IMR-90 (cell line): ENCODE measurements at regions not wholly inside any gene's neighbourhood (a gene's known extent, or its start where the extent isn't known, plus 50 kb on each side); places are given as distances from the start of the nearest gene placed in this dataset.

Experiments used
- ATAC-seq: fragments of 200-7000 bp; cut with Tn5 transposase; 2 replicates; pipeline ENCODE4 v1.9.1; 2020; ENCODE audit warnings: low read depth, mild to moderate bottlenecking, moderate library complexity
- BruUV-seq: library from RNA; stranded (reverse); fragments of 400-500 nt; replicated peaks from 2 replicates; lab custom pipeline; 2021; lab: Mats Ljungman, UMichigan
- CTCF ChIA-PET: fragments of 300-600 bp; formaldehyde crosslinking; extraction: SDS; loops from one replicate; lab custom pipeline; 2021; ENCODE audit warnings: antibody characterized with exemption; lab: Yijun Ruan, JAX
- POLR2A ChIA-PET: fragments of 300-600 bp; sonication (Branson Sonifier 250); formaldehyde crosslinking; loops from one replicate; lab custom pipeline; 2022; ENCODE audit warnings: antibody characterized with exemption; ENCODE audit not compliant: unreplicated experiment; lab: Charles Lee
- DNase-seq: peaks from one replicate; pipeline ENCODE4 v3.0.0; 2013
- H2AFZ ChIP-seq: replicated peaks from 2 replicates; pipeline ENCODE3; 2013; ENCODE audit warnings: low read length, mild to moderate bottlenecking; ENCODE audit not compliant: poor library complexity
- H2AK5ac ChIP-seq: 2 replicates; pipeline ENCODE4 v1.6.1; 2013; ENCODE audit warnings: low read depth, low read length, inconsistent platforms
- H2AK9ac ChIP-seq: replicated peaks from 2 replicates; pipeline ENCODE3; 2013; ENCODE audit warnings: mild to moderate bottlenecking, low read depth, low read length, moderate library complexity; ENCODE audit not compliant: poor library complexity
- H2BK120ac ChIP-seq: 2 replicates; pipeline ENCODE4 v1.6.1; 2013; ENCODE audit warnings: low read depth, low read length, inconsistent platforms
- H2BK15ac ChIP-seq: 3 replicates; pipeline ENCODE4 v1.6.1; 2013; ENCODE audit warnings: low read depth, low read length, inconsistent platforms
- H2BK20ac ChIP-seq: 2 replicates; pipeline ENCODE4 v1.6.1; 2013; ENCODE audit warnings: low read depth, mild to moderate bottlenecking, inconsistent platforms, low read length, moderate library complexity
- H2BK5ac ChIP-seq: 2 replicates; pipeline ENCODE4 v1.6.1; 2013; ENCODE audit warnings: mild to moderate bottlenecking, low read depth, low read length, inconsistent platforms; ENCODE audit not compliant: poor library complexity, severe bottlenecking
- H3K14ac ChIP-seq: replicated peaks from 2 replicates; pipeline ENCODE4 v1.6.1; 2013; ENCODE audit warnings: low read depth, low read length, inconsistent platforms
- H3K18ac ChIP-seq: 2 replicates; pipeline ENCODE4 v1.6.1; 2013; ENCODE audit warnings: low read depth, low read length, control low read depth
- H3K23ac ChIP-seq: 2 replicates; pipeline ENCODE4 v1.6.1; 2013; ENCODE audit warnings: low read depth, low read length, inconsistent platforms
- H3K27ac ChIP-seq: 2 replicates; pipeline ENCODE4 v1.5.1; 2013; ENCODE audit warnings: mild to moderate bottlenecking, control low read depth, low read length; ENCODE audit not compliant: insufficient read depth
- H3K27me3 ChIP-seq: 2 replicates; pipeline ENCODE4 v1.6.1; 2013; ENCODE audit warnings: low read length; ENCODE audit not compliant: control insufficient read depth, insufficient read depth
- H3K36me3 ChIP-seq: 2 replicates; pipeline ENCODE4 v1.6.1; 2013; ENCODE audit warnings: low read length, mixed read lengths; ENCODE audit not compliant: control insufficient read depth, insufficient read depth
- H3K4ac ChIP-seq: 2 replicates; pipeline ENCODE4 v1.6.1; 2013; ENCODE audit warnings: low read depth, low read length, inconsistent platforms
- H3K4me1 ChIP-seq: 2 replicates; pipeline ENCODE4 v1.6.1; 2013; ENCODE audit warnings: low read length, mixed read lengths; ENCODE audit not compliant: control insufficient read depth, insufficient read depth
- H3K4me2 ChIP-seq: 2 replicates; pipeline ENCODE4 v1.6.1; 2013; ENCODE audit warnings: low read depth, mild to moderate bottlenecking, control low read depth, low read length, moderate library complexity
- H3K4me3 ChIP-seq: 2 replicates; pipeline ENCODE4 v1.5.1; 2013; ENCODE audit warnings: low read depth, mild to moderate bottlenecking, control low read depth, low read length, moderate library complexity; ENCODE audit not compliant: insufficient read depth
- H3K56ac ChIP-seq: 2 replicates; pipeline ENCODE4 v1.6.1; 2013; ENCODE audit warnings: low read length, inconsistent platforms; ENCODE audit not compliant: insufficient read depth; ENCODE audit errors: extremely low read depth
- H3K79me1 ChIP-seq, 2 experiments: 2 replicates each; pipeline ENCODE4 v1.6.1; 2013; ENCODE audit warnings: low read length in 2 of 2, inconsistent platforms in 1 of 2, low read depth in 1 of 2
- H3K9ac ChIP-seq: 2 replicates; pipeline ENCODE4 v1.6.1; 2013; ENCODE audit warnings: low read depth, low read length, control low read depth
- H3K9me1 ChIP-seq: 2 replicates; pipeline ENCODE4 v1.6.1; 2013; ENCODE audit warnings: low read length, inconsistent platforms; ENCODE audit not compliant: insufficient read depth
- H3K9me3 ChIP-seq: 2 replicates; pipeline ENCODE4 v1.6.1; 2013; ENCODE audit warnings: low read length; ENCODE audit not compliant: control insufficient read depth, insufficient read depth
- H4K20me1 ChIP-seq: 2 replicates; pipeline ENCODE4 v1.6.1; 2013; ENCODE audit warnings: low read length, inconsistent platforms; ENCODE audit not compliant: insufficient read depth
- H4K5ac ChIP-seq: 2 replicates; pipeline ENCODE4 v1.6.1; 2013; ENCODE audit warnings: mild to moderate bottlenecking, low read depth, low read length, control low read depth
- H4K8ac ChIP-seq, 2 experiments: 2 replicates each; pipeline ENCODE4 v1.6.1; 2013; ENCODE audit warnings: low read depth in 2 of 2, low read length in 2 of 2, control low read depth in 1 of 2, inconsistent platforms in 1 of 2
- H4K91ac ChIP-seq: 2 replicates; pipeline ENCODE4 v1.6.1; 2013; ENCODE audit warnings: low read depth, low read length, inconsistent platforms; ENCODE audit not compliant: insufficient read depth
- BHLHE40 ChIP-seq: fragments of 150-350 bp; IDR thresholded peaks from 2 replicates; pipeline ENCODE4 v1.6.1; 2016; ENCODE audit warnings: mild to moderate bottlenecking, low read depth, low read length
- CEBPB ChIP-seq: IDR thresholded peaks from 2 replicates; pipeline ENCODE4 v1.6.1; 2012; ENCODE audit warnings: low read depth, low read length, improper control_type of control experiment
- CHD1 ChIP-seq: IDR thresholded peaks from 2 replicates; pipeline ENCODE4 v1.6.1; 2012; ENCODE audit warnings: low read depth, low read length, improper control_type of control experiment
- FOS ChIP-seq: fragments of 150-350 bp; IDR thresholded peaks from 2 replicates; pipeline ENCODE4 v1.6.1; 2016; ENCODE audit warnings: low read depth, low read length
- MAFK ChIP-seq: IDR thresholded peaks from 2 replicates; pipeline ENCODE4 v1.6.1; 2012; ENCODE audit warnings: low read depth, low read length, improper control_type of control experiment
- MAZ ChIP-seq: IDR thresholded peaks from 2 replicates; pipeline ENCODE4 v1.6.1; 2012; ENCODE audit warnings: low read depth, mild to moderate bottlenecking, low read length, improper control_type of control experiment, moderate library complexity, borderline replicate concordance
- MXI1 ChIP-seq: IDR thresholded peaks from 2 replicates; pipeline ENCODE4 v1.6.1; 2012; ENCODE audit warnings: low read depth, mild to moderate bottlenecking, low read length, moderate library complexity, borderline replicate concordance
- NFE2L2 ChIP-seq: fragments of 150-350 bp; IDR thresholded peaks from 2 replicates; pipeline ENCODE4 v1.6.1; 2016; ENCODE audit warnings: low read depth, mild to moderate bottlenecking, low read length
- POLR2A ChIP-seq: IDR thresholded peaks from 2 replicates; pipeline ENCODE4 v1.6.1; 2012; ENCODE audit warnings: mild to moderate bottlenecking, low read depth, low read length
- RAD21 ChIP-seq: IDR thresholded peaks from 2 replicates; pipeline ENCODE4 v1.6.1; 2012; ENCODE audit warnings: low read length, improper control_type of control experiment
- RCOR1 ChIP-seq: IDR thresholded peaks from 2 replicates; pipeline ENCODE4 v1.6.1; 2012; ENCODE audit warnings: mild to moderate bottlenecking, low read length, improper control_type of control experiment; ENCODE audit not compliant: insufficient replicate concordance
- RFX5 ChIP-seq: IDR thresholded peaks from 2 replicates; pipeline ENCODE4 v1.8.0; 2012; ENCODE audit warnings: low read depth, mild to moderate bottlenecking, low read length, moderate library complexity
- SMC3 ChIP-seq: fragments of 150-350 bp; IDR thresholded peaks from 2 replicates; pipeline ENCODE4 v1.6.1; 2016; ENCODE audit warnings: low read depth, mild to moderate bottlenecking, antibody characterized with exemption, low read length, moderate library complexity
- WGBS, 2 experiments: methylation state at CpG; one replicate each; pipeline versions ENCODE4 v1.1.5 to v1.1.7; 2013; ENCODE audit warnings: missing lambda C conversion rate in 2 of 2; ENCODE audit not compliant: insufficient read length in 1 of 2; ENCODE audit errors: extremely low coverage in 2 of 2; 5-methylcytosine and 5-hydroxymethylcytosine counted together
- dilution Hi-C: fragments of 300-500 bp; cut with HindIII; formaldehyde crosslinking; loops from one replicate; pipeline ENCODE4 v1.14.3; 2018; ENCODE audit warnings: low sequenced_read_pairs; ENCODE audit not compliant: unreplicated experiment
- in situ Hi-C: fragments of 300-500 bp; cut with MboI; formaldehyde crosslinking; loops from 3 replicates; pipeline ENCODE4 v1.14.3; 2019; ENCODE audit warnings: low sequenced_read_pairs, inconsistent platforms, mixed read lengths
- intact Hi-C: fragments of 100-400 bp; cut with micrococcal nuclease; formaldehyde crosslinking; loops from 2 replicates; pipeline ENCODE4 v1.10.0; 2022
- TF ChIP-seq, protein P1 (sequence below): conservative IDR thresholded peaks from 2 replicates; pipeline ENCODE4 v1.5.1; 2012; ENCODE audit warnings: mild to moderate bottlenecking, low read depth, low read length, improper control_type of control experiment
- TF ChIP-seq, protein P2 (sequence below): fragments of 150-350 bp; IDR thresholded peaks from 2 replicates; pipeline ENCODE4 v1.6.1; 2016; ENCODE audit warnings: low read depth, mild to moderate bottlenecking, low read length, moderate library complexity, borderline replicate concordance
- TF ChIP-seq, protein P3 (sequence below): fragments of 150-350 bp; IDR thresholded peaks from 2 replicates; pipeline ENCODE4 v1.6.1; 2017; ENCODE audit warnings: mild to moderate bottlenecking, antibody characterized with exemption, low read length, low read depth

DNA sequence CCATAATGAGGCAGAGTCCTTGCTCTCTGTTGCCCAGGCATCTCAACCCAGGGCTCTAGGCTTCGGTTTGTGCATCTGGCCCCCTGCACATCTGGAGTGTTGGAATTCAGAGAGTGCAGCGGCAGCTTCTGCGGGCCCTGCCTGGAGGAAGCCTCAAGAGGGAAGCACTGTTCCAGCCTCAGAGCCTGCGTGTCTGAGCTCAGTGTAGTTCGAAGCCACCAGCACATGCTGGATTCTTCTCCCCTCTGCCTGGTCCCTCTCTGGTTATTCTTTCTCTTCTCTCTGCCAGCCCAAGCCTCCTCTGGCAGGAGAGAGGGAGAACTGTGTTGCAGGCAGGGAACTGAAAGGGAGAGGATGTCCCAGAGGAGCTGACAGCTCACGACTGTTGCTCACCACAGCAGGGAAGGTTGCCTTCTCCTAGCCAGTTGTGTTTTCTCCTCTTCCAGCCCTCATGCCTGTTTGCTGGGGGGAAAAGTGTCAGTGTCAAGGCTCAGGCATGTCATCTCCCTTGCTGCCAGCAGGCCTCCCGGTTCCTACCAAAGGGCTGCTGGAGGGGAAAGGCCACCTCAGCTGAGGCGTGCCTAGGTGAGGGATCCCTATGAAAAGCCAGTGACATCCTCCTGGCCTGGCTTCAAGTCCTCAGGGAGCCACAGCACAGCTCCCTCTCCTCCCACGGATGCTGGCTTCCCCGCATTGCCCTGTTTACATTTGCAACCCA, 126.0 kb upstream of the LRFN2 start:
- H2AK5ac ChIP-seq = no peak overlapping the region
- H2AFZ ChIP-seq = no peak overlapping the region
- no peaks in the 10 kb centered on the region for H3K9me1 ChIP-seq
- H3K79me1 ChIP-seq = no peaks in the 10 kb centered on the region
- TF ChIP-seq RFX5 = no peak
- no peak for TF ChIP-seq RAD21
- TF ChIP-seq, protein P1, sequence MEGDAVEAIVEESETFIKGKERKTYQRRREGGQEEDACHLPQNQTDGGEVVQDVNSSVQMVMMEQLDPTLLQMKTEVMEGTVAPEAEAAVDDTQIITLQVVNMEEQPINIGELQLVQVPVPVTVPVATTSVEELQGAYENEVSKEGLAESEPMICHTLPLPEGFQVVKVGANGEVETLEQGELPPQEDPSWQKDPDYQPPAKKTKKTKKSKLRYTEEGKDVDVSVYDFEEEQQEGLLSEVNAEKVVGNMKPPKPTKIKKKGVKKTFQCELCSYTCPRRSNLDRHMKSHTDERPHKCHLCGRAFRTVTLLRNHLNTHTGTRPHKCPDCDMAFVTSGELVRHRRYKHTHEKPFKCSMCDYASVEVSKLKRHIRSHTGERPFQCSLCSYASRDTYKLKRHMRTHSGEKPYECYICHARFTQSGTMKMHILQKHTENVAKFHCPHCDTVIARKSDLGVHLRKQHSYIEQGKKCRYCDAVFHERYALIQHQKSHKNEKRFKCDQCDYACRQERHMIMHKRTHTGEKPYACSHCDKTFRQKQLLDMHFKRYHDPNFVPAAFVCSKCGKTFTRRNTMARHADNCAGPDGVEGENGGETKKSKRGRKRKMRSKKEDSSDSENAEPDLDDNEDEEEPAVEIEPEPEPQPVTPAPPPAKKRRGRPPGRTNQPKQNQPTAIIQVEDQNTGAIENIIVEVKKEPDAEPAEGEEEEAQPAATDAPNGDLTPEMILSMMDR = no peak
- TF ChIP-seq BHLHE40 = no peak
- TF ChIP-seq FOS = no peak
- no peak for TF ChIP-seq POLR2A
- no peak for TF ChIP-seq RCOR1
- TF ChIP-seq, protein P2, sequence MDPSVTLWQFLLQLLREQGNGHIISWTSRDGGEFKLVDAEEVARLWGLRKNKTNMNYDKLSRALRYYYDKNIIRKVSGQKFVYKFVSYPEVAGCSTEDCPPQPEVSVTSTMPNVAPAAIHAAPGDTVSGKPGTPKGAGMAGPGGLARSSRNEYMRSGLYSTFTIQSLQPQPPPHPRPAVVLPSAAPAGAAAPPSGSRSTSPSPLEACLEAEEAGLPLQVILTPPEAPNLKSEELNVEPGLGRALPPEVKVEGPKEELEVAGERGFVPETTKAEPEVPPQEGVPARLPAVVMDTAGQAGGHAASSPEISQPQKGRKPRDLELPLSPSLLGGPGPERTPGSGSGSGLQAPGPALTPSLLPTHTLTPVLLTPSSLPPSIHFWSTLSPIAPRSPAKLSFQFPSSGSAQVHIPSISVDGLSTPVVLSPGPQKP = no peak
- TF ChIP-seq NFE2L2 = no peak
- no peak for TF ChIP-seq CEBPB
- TF ChIP-seq, protein P3, sequence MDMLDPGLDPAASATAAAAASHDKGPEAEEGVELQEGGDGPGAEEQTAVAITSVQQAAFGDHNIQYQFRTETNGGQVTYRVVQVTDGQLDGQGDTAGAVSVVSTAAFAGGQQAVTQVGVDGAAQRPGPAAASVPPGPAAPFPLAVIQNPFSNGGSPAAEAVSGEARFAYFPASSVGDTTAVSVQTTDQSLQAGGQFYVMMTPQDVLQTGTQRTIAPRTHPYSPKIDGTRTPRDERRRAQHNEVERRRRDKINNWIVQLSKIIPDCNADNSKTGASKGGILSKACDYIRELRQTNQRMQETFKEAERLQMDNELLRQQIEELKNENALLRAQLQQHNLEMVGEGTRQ = no peak
- TF ChIP-seq SMC3 = no peak
- no peak for TF ChIP-seq MAZ
- no peak for TF ChIP-seq MAFK
- no peak for TF ChIP-seq CHD1
- TF ChIP-seq MXI1 = no peak
- no peak overlapping the region for H2BK5ac ChIP-seq
- no peak overlapping the region for H3K27ac ChIP-seq
- H4K8ac ChIP-seq = no peak overlapping the region
- H3K27me3 ChIP-seq = peaks cover 5% of the 10 kb centered on the region
- H3K23ac ChIP-seq = no peak overlapping the region
- no peak overlapping the region for H2BK15ac ChIP-seq
- H3K4me2 ChIP-seq = no peak overlapping the region
- no peak overlapping the region for H2BK20ac ChIP-seq
- ChIA-PET CTCF (no interaction called here), POLR2A (no interaction called here)
- dilution Hi-C loops (no loop called here), in situ Hi-C loops (no loop called here), intact Hi-C loops (no loop called here)
- no peak overlapping the region for H3K56ac ChIP-seq
- H3K18ac ChIP-seq = no peak overlapping the region
- 20% methylated on average over 1 of the region's 10 CpGs; no CpG with 5 or more reads in 1 of the 2 experiments for WGBS, 2 experiments
- H2AK9ac ChIP-seq = no peak overlapping the region
- H2BK120ac ChIP-seq = no peak overlapping the region
- no peak overlapping the region for H4K91ac ChIP-seq
- no peak for ATAC-seq
- DNase-seq = no peak
- no peak overlapping the region for H3K14ac ChIP-seq
- H3K36me3 ChIP-seq = no peaks in the 10 kb centered on the region
- no peaks in the 10 kb centered on the region for H4K20me1 ChIP-seq
- no peaks in the 10 kb centered on the region for H3K4me1 ChIP-seq
- H3K4me3 ChIP-seq = no peak overlapping the region
- no peak overlapping the region for H4K5ac ChIP-seq
- H3K9ac ChIP-seq = no peak overlapping the region
- no TSS peak for BruUV-seq
- H3K4ac ChIP-seq = no peak overlapping the region
- H3K9me3 ChIP-seq = no peaks in the 10 kb centered on the region
